ENCODE measurements at regions not wholly inside any gene's neighbourhood (a gene's known extent, or its start where the extent isn't known, plus 50 kb on each side); places are given as distances from the start of the nearest gene placed in this dataset.
"Not testable (repeated sequence)": the region's sequence is repeated elsewhere in the genome, so short reads cannot be mapped to it uniquely, and the experiment has no call there.

DNA sequence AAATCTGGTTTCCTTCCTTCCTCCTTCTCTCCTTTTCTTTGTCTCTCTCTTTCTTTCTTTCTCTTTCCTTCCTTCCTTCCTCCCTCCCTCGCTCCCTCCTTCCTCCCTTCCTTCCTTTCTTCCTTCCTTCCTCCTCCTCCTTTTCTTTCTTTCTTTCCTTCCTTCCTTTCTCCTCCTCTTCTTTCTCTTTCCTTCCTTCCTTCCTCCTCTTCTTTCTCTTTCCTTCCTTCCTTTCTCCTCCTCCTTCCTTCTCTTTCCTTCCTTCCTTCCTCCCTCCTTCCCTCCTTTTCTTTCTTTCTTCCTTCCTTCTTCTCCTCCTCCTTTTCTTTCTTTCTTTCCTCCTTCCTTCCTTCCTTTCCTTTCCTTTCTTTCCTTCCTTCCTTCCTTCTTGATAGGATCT, 61.2 kb downstream of the VIP start:
- H3K27ac Mint-ChIP-seq = no peak overlapping the region
- no peak overlapping the region for H3K4me3 Mint-ChIP-seq
- H3K27me3 Mint-ChIP-seq = peaks cover 9% of the 10 kb centered on the region
- H3K4me1 Mint-ChIP-seq = no peaks in the 10 kb centered on the region
- ATAC-seq = no peak
- no peaks in the 10 kb centered on the region for H3K36me3 Mint-ChIP-seq
- H3K9me3 Mint-ChIP-seq = peaks cover 5% of the 10 kb centered on the region

GRCh38 chr6:152815230-152815872, 64.8 kb downstream of the VIP start:
- Mint-ChIP-seq H3K36me3 (no peaks in the 10 kb centered on the region), H3K4me3 (no peak overlapping the region), H3K9me3 (peaks cover 5% of the 10 kb centered on the region), H3K27ac (no peak overlapping the region), H3K4me1 (no peaks in the 10 kb centered on the region), H3K27me3 (no peaks in the 10 kb centered on the region)
- no peak for ATAC-seq

DNA sequence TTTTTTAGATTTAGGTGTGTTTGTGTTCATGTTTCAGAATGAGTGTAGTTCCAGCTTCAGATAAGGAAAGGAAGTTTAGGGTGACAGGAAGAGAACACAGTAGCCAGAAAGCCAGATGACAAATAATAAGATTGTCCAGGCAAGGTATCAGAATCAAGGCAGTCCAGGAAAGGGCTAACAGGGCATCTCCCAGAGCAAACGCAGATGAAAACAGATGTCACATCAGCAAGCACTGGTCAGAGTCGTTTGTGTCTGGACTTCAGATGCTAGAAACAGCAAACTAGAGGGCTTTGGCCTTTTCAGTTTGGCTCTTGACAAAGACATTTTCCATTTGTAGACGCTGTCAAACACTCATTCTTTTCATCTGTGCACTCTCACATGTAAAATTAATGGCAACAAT, 65.5 kb downstream of the VIP start:
- no peak overlapping the region for H3K4me3 Mint-ChIP-seq
- H3K9me3 Mint-ChIP-seq = peaks cover 5% of the 10 kb centered on the region
- no peaks in the 10 kb centered on the region for H3K36me3 Mint-ChIP-seq
- no peaks in the 10 kb centered on the region for H3K27me3 Mint-ChIP-seq
- no peak overlapping the region for H3K27ac Mint-ChIP-seq
- no peak for ATAC-seq
- H3K4me1 Mint-ChIP-seq = no peaks in the 10 kb centered on the region

- Mint-ChIP-seq H3K27ac (no peak overlapping the region), H3K9me3 (no peaks in the 10 kb centered on the region), H3K4me1 (no peaks in the 10 kb centered on the region), H3K4me3 (no peak overlapping the region), H3K27me3 (no peaks in the 10 kb centered on the region), H3K36me3 (no peaks in the 10 kb centered on the region)
- no peak for ATAC-seq
Measured at GRCh38 chr6:152821525-152821924, 70.9 kb downstream of the VIP start.

- H3K36me3 Mint-ChIP-seq = no peaks in the 10 kb centered on the region
- no peak for ATAC-seq
- H3K4me3 Mint-ChIP-seq = no peak overlapping the region
- no peaks in the 10 kb centered on the region for H3K27me3 Mint-ChIP-seq
- no peaks in the 10 kb centered on the region for H3K9me3 Mint-ChIP-seq
- no peaks in the 10 kb centered on the region for H3K4me1 Mint-ChIP-seq
- no peak overlapping the region for H3K27ac Mint-ChIP-seq
Measured at GRCh38 chr6:152824666-152825065, 74.1 kb downstream of the VIP start.

DNA sequence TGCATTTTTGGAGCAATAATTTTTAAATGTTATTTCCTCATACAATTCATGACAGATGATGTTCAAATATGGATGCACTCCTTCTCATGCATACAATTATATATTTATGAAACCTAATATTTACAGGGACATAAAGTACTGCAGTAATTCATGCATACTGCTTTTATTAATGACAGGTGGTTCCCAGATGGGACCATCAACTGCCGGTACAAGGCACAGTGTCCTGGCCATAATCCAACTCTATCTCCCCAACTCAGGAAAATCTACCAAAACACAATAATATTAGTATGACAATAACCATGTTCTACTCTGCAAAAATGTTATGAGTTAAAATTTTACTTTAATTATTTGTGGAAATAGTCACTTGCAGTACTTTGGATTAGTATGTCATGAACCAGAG, 77.8 kb downstream of the VIP start:
- H3K36me3 Mint-ChIP-seq = no peaks in the 10 kb centered on the region
- no peaks in the 10 kb centered on the region for H3K4me1 Mint-ChIP-seq
- H3K27ac Mint-ChIP-seq = no peak overlapping the region
- no peak for ATAC-seq
- no peaks in the 10 kb centered on the region for H3K9me3 Mint-ChIP-seq
- no peak overlapping the region for H3K4me3 Mint-ChIP-seq
- H3K27me3 Mint-ChIP-seq = no peaks in the 10 kb centered on the region

DNA sequence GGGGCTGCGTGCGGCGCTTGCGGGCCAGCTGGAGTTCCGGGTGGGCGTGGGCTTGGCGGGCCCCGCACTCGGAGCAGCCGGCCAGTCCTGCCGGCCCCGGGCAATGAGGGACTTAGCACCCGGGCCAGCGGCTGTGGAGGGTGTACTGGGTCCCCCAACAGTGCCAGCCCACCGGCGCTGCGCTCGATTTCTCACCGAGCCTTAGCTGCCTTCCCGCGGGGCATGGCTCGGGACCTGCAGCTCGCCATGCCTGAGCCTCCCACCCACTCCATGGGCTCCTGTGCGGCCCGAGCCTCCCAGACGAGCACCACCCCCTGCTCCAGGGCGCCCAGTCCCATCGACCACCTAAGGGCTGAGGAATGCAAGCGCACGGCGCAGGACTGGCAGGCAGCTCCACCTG, 83.8 kb downstream of the VIP start:
- not testable (repeated sequence) for ATAC-seq, H3K4me1 Mint-ChIP-seq, H3K27ac Mint-ChIP-seq, H3K4me3 Mint-ChIP-seq, H3K36me3 Mint-ChIP-seq, H3K27me3 Mint-ChIP-seq, H3K9me3 Mint-ChIP-seq

DNA sequence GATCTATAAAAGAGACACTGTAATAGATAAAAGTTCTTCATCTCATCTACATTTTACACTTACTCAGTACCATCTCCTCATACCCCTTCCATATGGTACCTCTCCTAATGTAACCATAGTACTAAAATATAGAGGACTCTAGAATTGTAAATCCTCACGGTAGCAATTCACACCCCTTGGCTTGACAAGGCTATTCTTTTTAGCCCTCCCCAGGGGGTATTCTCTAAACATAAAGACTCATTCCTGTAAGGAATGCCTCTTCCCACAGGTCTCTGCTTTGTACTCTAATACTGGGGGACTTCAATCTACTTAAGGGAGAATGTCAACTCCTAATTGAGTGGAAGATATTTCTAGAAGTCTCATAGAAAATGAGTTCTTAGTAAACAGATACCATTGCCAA, 85.9 kb downstream of the VIP start:
- H3K9me3 Mint-ChIP-seq = peaks cover 3% of the 10 kb centered on the region

GRCh38 chr6:152845421-152845820, 94.8 kb downstream of the VIP start:
- Mint-ChIP-seq H3K27me3 (no peaks in the 10 kb centered on the region), H3K9me3 (peaks cover 12% of the 10 kb centered on the region), H3K27ac (no peak overlapping the region), H3K4me3 (no peak overlapping the region), H3K4me1 (no peaks in the 10 kb centered on the region), H3K36me3 (no peaks in the 10 kb centered on the region)
- no peak for ATAC-seq

More for the DNA sequence above, 85.9 kb downstream of the VIP start:
- peaks cover 8% of the 10 kb centered on the region for H3K27me3 Mint-ChIP-seq
- no peak overlapping the region for H3K4me3 Mint-ChIP-seq
- no peak for ATAC-seq
- H3K36me3 Mint-ChIP-seq = no peaks in the 10 kb centered on the region
- no peak overlapping the region for H3K27ac Mint-ChIP-seq
- H3K4me1 Mint-ChIP-seq = no peaks in the 10 kb centered on the region

- no peak for ATAC-seq
- Mint-ChIP-seq H3K4me3 (no peak overlapping the region), H3K36me3 (no peaks in the 10 kb centered on the region)
Measured at GRCh38 chr6:152846825-152847224, 96.2 kb downstream of the VIP start.

DNA sequence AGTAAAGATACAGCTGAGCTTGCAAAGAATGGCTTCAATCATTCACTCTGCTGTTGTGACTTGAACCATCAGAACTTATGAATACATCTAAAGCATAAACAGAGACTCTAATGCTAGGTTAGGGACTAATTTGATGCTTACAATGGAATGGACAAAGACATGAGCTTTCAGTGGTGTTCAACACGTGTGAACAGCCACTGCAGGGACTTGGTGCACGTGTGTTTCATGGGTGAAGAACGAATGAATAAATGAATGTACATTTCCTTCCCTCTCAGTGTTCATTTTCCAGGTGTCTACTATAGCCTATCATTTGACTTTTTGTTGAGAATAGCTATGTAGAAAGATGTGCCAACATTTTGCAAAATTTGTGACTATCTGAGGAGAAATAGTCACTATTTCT, 98.3 kb downstream of the VIP start:
- Mint-ChIP-seq H3K4me1 (no peaks in the 10 kb centered on the region), H3K4me3 (no peak overlapping the region), H3K27ac (no peak overlapping the region), H3K27me3 (peaks cover 10% of the 10 kb centered on the region), H3K9me3 (peaks cover 12% of the 10 kb centered on the region), H3K36me3 (no peaks in the 10 kb centered on the region)
- ATAC-seq = no peak

More at GRCh38 chr6:152846825-152847224, 96.2 kb downstream of the VIP start:
- H3K27ac Mint-ChIP-seq = no peak overlapping the region
- peaks cover 12% of the 10 kb centered on the region for H3K9me3 Mint-ChIP-seq
- no peaks in the 10 kb centered on the region for H3K27me3 Mint-ChIP-seq
- H3K4me1 Mint-ChIP-seq = no peaks in the 10 kb centered on the region

GRCh38 chr6:152854086-152854795, 103.6 kb downstream of the VIP start:
- Mint-ChIP-seq H3K27me3 (peaks cover 18% of the 10 kb centered on the region), H3K36me3 (no peaks in the 10 kb centered on the region), H3K27ac (no peak overlapping the region), H3K4me1 (peaks cover 6% of the 10 kb centered on the region), H3K4me3 (no peak overlapping the region), H3K9me3 (no peaks in the 10 kb centered on the region)
- ATAC-seq = no peak

DNA sequence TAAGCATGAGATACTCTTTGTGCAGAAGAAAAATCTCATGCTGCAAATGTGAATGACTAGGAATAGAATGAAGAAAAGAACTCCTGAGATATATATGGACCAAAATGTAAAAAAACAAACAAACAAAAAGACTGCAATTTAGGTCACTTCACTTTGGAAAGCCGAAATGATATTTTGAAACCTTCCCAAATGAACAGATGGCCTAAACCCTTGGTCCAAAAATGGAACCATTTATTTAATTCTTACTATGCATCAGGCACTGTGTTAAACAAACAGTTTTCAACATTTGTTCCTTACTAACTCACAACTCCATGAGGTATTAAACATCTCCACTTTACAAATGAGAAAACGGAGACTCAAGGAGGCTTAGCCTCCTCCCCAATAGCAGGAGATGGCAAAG, 107.5 kb downstream of the VIP start:
- H3K36me3 Mint-ChIP-seq = no peaks in the 10 kb centered on the region
- peaks cover 11% of the 10 kb centered on the region for H3K27me3 Mint-ChIP-seq
- H3K4me1 Mint-ChIP-seq = peaks cover 8% of the 10 kb centered on the region
- no peak for ATAC-seq
- H3K9me3 Mint-ChIP-seq = no peaks in the 10 kb centered on the region
- no peak overlapping the region for H3K27ac Mint-ChIP-seq
- no peak overlapping the region for H3K4me3 Mint-ChIP-seq

DNA sequence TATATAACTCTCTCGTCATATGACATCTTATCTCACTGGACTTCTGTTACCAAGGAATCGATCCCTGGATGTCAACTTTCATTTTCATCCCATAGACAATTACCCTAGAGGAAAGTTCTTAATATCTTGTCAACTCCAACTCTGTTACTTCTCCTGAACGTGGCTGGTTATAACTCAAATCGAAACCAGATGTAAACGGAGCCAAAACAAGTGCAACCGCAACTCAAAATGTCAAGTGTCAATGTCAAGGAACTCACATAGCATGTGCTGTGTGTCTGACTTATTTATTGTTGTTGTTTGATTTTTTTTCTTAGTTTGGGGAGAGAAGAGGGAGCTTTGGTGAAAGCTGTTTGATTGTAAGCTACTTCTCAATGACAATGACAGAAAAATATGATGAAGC, 108.6 kb downstream of the VIP start:
- no peaks in the 10 kb centered on the region for H3K9me3 Mint-ChIP-seq

GRCh38 chr6:152863618-152864326, 113.2 kb downstream of the VIP start:
- ATAC-seq = peak; percentile 72
- Mint-ChIP-seq H3K4me3 (no peak overlapping the region), H3K27ac (no peak overlapping the region), H3K36me3 (no peaks in the 10 kb centered on the region), H3K4me1 (peaks cover 6% of the 10 kb centered on the region), H3K9me3 (no peaks in the 10 kb centered on the region), H3K27me3 (peaks cover 4% of the 10 kb centered on the region)

More for the DNA sequence above, 108.6 kb downstream of the VIP start:
- Mint-ChIP-seq H3K4me1 (peaks cover 8% of the 10 kb centered on the region), H3K27me3 (peaks cover 8% of the 10 kb centered on the region), H3K27ac (no peak overlapping the region), H3K4me3 (no peak overlapping the region), H3K36me3 (no peaks in the 10 kb centered on the region)
- ATAC-seq = peak; percentile 46

GRCh38 chr6:152874267-152874666, 108.6 kb downstream of the FBXO5 start:
- H3K27me3 Mint-ChIP-seq = peaks cover 15% of the 10 kb centered on the region
- H3K9me3 Mint-ChIP-seq = peaks cover 1% of the 10 kb centered on the region
- no peak for ATAC-seq
- H3K4me3 Mint-ChIP-seq = no peak overlapping the region
- H3K27ac Mint-ChIP-seq = no peak overlapping the region
- no peaks in the 10 kb centered on the region for H3K36me3 Mint-ChIP-seq
- peaks cover under 1% of the 10 kb centered on the region for H3K4me1 Mint-ChIP-seq
